Activated effector memory CD4-positive, alpha-beta T cell treated with anti-CD3 and anti-CD28 coated beads, Interleukin-2, amount 50 U/mL, for 16 hours (primary cell): ENCODE measurements at regions not wholly inside any gene's neighbourhood (a gene's known extent, or its start where the extent isn't known, plus 50 kb on each side); places are given as distances from the start of the nearest gene placed in this dataset.

Experiments
- DNase-seq: peaks from one replicate; pipeline ENCODE4 v3.0.0-alpha.2; 2020

DNA sequence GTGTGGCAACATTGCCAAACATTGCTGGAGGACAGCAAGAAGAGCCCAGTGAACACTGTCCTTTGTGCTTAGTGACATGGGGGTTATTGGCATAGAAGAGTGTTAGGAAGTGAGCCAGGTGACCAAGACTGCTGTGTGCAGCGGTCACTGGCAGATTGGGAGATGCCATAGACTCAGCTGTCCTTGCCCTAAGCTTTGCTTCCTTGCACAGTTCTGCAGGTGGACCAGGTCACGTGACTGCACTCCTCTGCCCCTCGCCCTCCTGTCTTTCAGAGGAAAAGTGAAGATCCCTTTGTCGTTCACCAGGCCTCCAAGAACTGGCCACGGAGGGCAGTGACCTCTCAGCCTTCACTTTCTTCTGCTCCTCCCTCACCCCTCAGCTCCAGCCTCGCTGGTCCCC is 215.6 kb upstream of the SMIM21 start:
- DNase-seq, result no peak

- no peak for DNase-seq
Measured at GRCh38 chr18:75639472-75639831, 211.9 kb upstream of the SMIM21 start.

DNA sequence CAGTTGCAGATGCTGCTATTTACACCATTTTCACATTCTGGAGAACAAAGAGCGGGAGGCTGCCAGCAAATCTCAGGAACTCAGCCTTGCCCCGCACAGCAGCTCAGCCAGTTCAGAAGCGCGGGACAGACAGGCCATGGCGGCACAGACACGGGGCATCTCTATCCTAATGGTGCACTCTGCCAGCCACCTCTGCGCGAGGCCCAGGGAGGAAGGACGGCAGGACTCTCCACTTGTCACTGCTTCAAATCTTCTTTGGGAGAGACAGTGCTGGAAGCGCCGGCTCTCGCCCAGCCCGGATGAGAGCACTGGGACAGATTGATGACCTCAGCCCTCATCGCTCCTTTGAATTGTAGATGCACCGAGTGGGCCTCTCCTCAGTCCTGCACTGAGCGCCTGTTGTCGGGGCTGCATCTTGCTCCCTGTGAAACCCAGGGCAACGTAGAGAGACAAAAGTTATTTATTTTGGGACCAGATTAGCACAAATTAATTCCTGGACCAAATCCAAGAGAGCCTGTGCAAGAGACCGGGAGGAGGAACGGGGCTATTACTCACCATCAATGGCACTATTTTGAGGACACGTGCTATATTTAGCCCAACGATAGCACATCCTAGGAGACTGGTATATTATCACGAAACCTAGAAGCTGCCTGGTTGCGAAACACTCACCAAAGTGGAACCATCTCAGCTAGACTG is 211.4 kb upstream of the SMIM21 start:
- DNase-seq, result no peak

DNA sequence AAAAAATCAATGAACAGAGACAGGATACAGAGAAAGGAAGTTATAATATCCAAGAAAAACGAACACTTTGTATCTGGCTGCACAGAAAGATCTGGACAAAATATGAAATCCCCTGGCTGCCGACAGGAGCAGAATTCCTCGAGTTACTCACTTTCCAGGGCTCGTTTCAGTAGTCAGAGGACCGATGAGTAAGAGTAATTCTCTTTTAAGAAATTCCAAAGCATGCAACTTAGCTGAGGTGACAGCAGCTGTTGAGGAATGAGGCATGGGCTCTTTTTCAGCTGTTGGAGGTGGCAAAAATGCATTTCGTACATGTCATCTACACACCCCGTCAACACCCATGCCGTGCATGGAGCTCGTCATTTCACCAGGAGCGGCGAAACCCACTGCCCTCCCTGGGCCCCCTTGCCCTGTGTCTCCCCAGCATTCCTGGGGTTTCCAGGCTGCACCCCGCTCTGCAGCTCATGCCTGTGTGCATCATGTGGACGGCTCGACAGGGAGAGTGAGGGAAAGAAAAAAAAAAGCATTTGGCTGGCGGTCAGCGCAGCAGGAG is 210.8 kb upstream of the SMIM21 start:
- no peak for DNase-seq

DNA sequence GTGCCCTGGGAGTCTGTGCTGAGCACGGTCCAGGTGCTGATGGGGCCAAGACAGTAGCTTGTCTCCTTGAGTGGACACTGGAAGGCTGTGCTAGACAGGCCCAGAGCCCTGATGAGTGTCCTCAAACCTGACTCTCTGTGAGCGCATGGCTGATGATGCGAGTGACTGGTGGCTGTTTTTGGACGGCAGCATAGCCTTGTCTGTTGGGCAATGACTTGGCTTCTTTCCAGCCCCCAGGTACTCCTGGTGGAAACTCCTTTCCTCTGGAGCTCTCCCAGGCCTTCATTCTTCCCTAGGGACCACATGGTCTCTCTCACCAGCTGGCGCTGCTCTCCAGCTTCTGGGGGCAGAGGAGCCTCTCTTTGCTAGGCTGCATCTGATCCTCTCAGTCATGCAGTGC is 207.6 kb upstream of the SMIM21 start:
- no peak for DNase-seq

- no peak for DNase-seq
Measured at GRCh38 chr18:75625966-75626365, 198.5 kb upstream of the SMIM21 start.

DNA sequence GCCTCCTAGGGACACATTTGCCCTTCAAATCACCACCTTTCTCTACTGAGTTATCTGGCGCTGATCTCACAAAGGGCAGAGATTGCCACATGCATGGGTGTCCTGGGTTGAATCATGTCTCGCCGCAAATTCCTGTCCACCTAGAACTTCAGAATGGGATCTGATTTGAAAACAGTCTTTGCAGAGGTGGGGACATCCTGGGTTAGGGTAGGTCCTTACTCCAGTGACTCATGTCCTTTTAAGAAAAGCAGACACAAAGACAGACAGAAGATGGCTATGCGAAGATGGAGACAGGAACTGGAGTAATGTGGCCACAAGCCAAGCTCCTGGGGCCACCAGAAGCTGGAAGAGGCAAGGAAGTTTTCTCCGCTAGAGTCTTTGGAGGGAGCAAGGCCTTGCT is 197.4 kb upstream of the SMIM21 start:
- DNase-seq, result no peak

GRCh38 chr18:75621818-75622217 is 194.3 kb upstream of the SMIM21 start:
- no peak for DNase-seq

GRCh38 chr18:75618146-75618545 is 190.6 kb upstream of the SMIM21 start:
- no peak for DNase-seq

- no peak for DNase-seq
Measured at GRCh38 chr18:75612456-75612855, 185.0 kb upstream of the SMIM21 start.

- DNase-seq, result no peak
Measured at GRCh38 chr18:75607701-75608100, 180.2 kb upstream of the SMIM21 start.

DNA sequence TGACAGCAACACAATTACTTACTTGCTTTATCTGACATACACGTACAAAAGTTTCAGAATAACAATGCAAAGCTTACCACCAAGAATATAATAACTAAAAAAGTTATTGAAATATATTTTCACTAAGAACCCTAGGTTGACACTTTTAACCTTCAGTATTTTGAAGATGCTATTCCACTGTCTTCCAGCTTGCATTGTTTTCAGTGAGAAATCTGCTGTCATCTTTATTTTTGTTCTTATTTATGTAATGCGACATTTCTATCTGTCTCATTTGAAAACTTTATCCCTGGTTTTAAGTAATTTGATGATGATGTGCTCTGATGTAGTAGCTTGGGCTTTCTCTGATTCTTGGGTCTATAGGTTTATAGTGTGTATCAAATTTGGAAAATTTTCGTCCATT is 165.0 kb upstream of the SMIM21 start:
- DNase-seq, result no peak

DNA sequence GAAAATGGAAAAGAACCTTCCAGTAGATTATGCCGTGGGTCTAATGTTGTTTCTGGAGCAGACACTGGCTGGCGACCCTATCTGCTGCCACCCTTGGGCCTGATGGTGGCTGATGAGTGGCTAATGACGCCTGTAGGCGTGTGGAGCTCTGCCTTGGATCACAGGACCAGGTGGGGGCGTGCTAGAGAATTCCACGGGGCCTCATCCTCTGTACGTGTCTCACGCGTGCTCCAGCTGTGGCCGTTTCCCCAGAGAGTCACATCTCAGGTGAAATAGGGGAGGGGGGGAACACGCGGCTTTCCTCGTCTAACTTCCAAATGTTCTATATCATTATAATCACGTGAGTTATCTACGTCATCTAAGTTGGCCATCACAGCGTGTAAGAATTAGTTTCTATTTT is 160.9 kb upstream of the SMIM21 start:
- DNase-seq, result no peak

DNA sequence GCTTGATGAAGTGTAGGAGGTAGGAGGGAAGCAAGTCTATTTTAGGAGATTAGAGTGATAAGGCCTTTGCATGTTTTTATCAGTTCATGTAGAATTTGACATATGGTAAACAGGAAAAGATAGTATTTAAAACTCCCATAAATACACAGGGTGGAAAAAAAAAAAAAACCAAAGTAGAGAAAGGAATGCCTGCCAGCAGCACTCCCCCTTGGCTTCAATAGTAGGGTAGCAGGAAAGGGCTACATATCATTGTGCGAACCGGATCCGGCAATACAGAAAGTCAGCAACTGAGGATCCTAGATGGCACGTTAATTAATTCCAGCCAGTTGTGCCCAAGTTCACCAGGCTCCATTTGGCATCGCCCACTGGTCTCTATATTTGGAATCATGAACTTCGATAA is 159.6 kb upstream of the SMIM21 start:
- no peak for DNase-seq

GRCh38 chr18:75586130-75586889 is 158.8 kb upstream of the SMIM21 start:
- no peak for DNase-seq

DNA sequence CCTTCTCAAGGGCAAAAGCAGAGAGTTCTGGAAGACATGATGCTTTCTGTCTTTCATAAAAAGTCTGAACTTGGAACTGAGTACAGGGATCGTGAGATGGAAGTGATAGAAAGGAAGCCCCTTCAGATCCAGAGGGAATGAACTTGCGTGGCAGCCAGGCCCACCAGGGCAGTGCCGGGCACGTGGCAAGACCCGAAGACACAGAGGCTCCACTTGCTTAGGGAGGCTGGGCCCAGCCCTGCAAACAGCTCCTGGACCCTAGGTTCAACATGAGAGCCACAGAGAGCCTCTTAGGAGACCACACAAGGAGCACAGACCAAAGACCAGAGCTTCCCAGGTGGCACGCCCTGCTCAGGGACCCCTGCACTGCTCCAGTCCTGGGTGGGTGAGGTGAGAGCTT is 155.4 kb upstream of the SMIM21 start:
- no peak for DNase-seq

- DNase-seq, result no peak
Measured at GRCh38 chr18:75582406-75582821, 154.9 kb upstream of the SMIM21 start.

- no peak for DNase-seq
Measured at GRCh38 chr18:75581336-75582131, 154.0 kb upstream of the SMIM21 start.

GRCh38 chr18:75574187-75574586 is 146.7 kb upstream of the SMIM21 start:
- DNase-seq, result no peak

- DNase-seq, result no peak
Measured at GRCh38 chr18:75563150-75563549, 135.6 kb upstream of the SMIM21 start.

GRCh38 chr18:75562216-75562615 is 134.7 kb upstream of the SMIM21 start:
- DNase-seq, result no peak

DNA sequence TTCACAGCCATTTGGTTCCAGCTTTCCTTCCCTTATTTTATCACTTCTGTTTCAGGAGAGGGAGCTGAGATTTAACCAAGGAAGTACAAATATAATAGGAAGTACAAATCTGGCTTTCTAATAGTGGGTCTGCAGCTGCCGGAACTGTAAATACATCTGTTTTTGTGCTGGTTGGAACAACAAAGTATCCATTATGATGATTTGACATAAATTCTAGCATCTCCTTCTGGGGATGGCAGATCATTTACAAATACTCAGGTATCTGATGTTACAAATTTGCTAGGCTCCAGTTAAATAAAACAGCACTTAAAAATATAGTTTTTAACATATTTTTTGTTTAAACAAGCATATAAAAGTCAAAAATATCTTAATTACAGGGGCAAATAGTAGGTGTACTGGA is 131.3 kb upstream of the SMIM21 start:
- DNase-seq, result no peak

GRCh38 chr18:75556841-75557240 is 129.3 kb upstream of the SMIM21 start:
- DNase-seq, result no peak
